Keratinocyte (primary cell): ENCODE measurements at regions not wholly inside any gene's neighbourhood (a gene's known extent, or its start where the extent isn't known, plus 50 kb on each side); places are given as distances from the start of the nearest gene placed in this dataset.

Experiments
- DNase-seq: peaks from one replicate; pipeline ENCODE4 v3.0.0-alpha.2; 2011; ENCODE audit warnings: low read depth, missing footprints, low spot score
- FAIRE-seq: peaks from 2 replicates; lab custom pipeline; 2011; peaks lifted over from hg19 to GRCh38; lab: Jason Lieb, UNC
- H2AFZ ChIP-seq: 2 replicates; pipeline ENCODE4 v1.6.0; 2012; ENCODE audit warnings: low read length, control low read depth, inconsistent platforms; ENCODE audit not compliant: control insufficient read depth
- H3K27ac ChIP-seq: 2 replicates; pipeline ENCODE4 v1.5.1; 2011; ENCODE audit warnings: low read length; ENCODE audit not compliant: control insufficient read depth, insufficient read depth
- H3K27me3 ChIP-seq: 3 replicates; pipeline ENCODE4 v1.6.0; 2011; ENCODE audit warnings: low read length; ENCODE audit not compliant: control insufficient read depth, insufficient read depth; ENCODE audit errors: extremely low read depth
- H3K36me3 ChIP-seq, 2 experiments: 2 replicates in 1 of 2; 3 replicates in 1 of 2; pipeline ENCODE4 v1.5.1; 2011; ENCODE audit warnings: low read length in 2 of 2, mild to moderate bottlenecking in 1 of 2; ENCODE audit not compliant: control insufficient read depth in 2 of 2, insufficient read depth in 2 of 2; ENCODE audit errors: extremely low read depth in 1 of 2
- H3K4me1 ChIP-seq: 3 replicates; pipeline ENCODE4 v1.5.1; 2011; ENCODE audit warnings: low read length; ENCODE audit not compliant: control insufficient read depth, insufficient read depth; ENCODE audit errors: extremely low read depth
- H3K4me2 ChIP-seq: 3 replicates; pipeline ENCODE4 v1.6.0; 2011; ENCODE audit warnings: low read depth, low read length; ENCODE audit not compliant: control insufficient read depth, insufficient read depth; ENCODE audit errors: extremely low read depth
- H3K4me3 ChIP-seq, 3 experiments: fragments of 200-600 bp in 1 of 3; sonication (generic) in 1 of 3; 2 replicates in 2 of 3; 3 replicates in 1 of 3; pipeline ENCODE4 v1.5.1; 2011 to 2016; ENCODE audit warnings: low read length in 3 of 3, mild to moderate bottlenecking in 3 of 3, control low read depth in 2 of 3, inconsistent platforms in 1 of 3, low read depth in 1 of 3, mixed read lengths in 1 of 3, mixed run types in 1 of 3, moderate library complexity in 1 of 3; ENCODE audit not compliant: control insufficient read depth in 2 of 3, insufficient read depth in 2 of 3; ENCODE audit errors: extremely low read depth in 1 of 3
- H3K79me2 ChIP-seq: 2 replicates; pipeline ENCODE4 v1.6.0; 2012; ENCODE audit warnings: low read length; ENCODE audit not compliant: control insufficient read depth, insufficient read depth
- H3K9ac ChIP-seq: 3 replicates; pipeline ENCODE4 v1.6.0; 2011; ENCODE audit warnings: low read length; ENCODE audit not compliant: control insufficient read depth, insufficient read depth; ENCODE audit errors: extremely low read depth
- H3K9me1 ChIP-seq: 3 replicates; pipeline ENCODE4 v1.6.0; 2011; ENCODE audit warnings: low read length; ENCODE audit not compliant: control insufficient read depth, insufficient read depth; ENCODE audit errors: extremely low read depth
- H3K9me3 ChIP-seq: 2 replicates; pipeline ENCODE4 v1.5.1; 2012; ENCODE audit warnings: low read depth, low read length; ENCODE audit not compliant: control insufficient read depth
- H4K20me1 ChIP-seq: 3 replicates; pipeline ENCODE4 v1.6.0; 2011; ENCODE audit warnings: low read length; ENCODE audit not compliant: control insufficient read depth, insufficient read depth; ENCODE audit errors: extremely low read depth
- CTCF ChIP-seq, 3 experiments: IDR thresholded peaks in 1 of 3; conservative IDR thresholded peaks in 1 of 3; optimal IDR thresholded peaks in 1 of 3; 2 replicates in 2 of 3; 3 replicates in 1 of 3; pipeline versions ENCODE3 to v1.5.1; 2011; ENCODE audit warnings: low read length in 3 of 3, mild to moderate bottlenecking in 3 of 3, moderate library complexity in 2 of 3, control low read depth in 1 of 3, inconsistent platforms in 1 of 3; ENCODE audit not compliant: insufficient read depth in 2 of 3; ENCODE audit errors: extremely low read depth in 1 of 3
- EZH2 ChIP-seq: IDR thresholded peaks from one replicate; pipeline ENCODE4 v1.6.1; 2012; ENCODE audit warnings: inconsistent platforms, mild to moderate bottlenecking, low read length, moderate library complexity
- dilution Hi-C: fragments of 300-500 bp; cut with MboI; formaldehyde crosslinking; loops from one replicate; pipeline ENCODE4 v1.7.0; 2020; ENCODE audit warnings: low sequenced_read_pairs; ENCODE audit not compliant: extremely low pct_ligation_motif_present

- no peaks in the 10 kb centered on the region for H3K4me1 ChIP-seq
- H3K9me3 ChIP-seq, result no peaks in the 10 kb centered on the region
- peaks cover 4% of the 10 kb centered on the region for H3K27me3 ChIP-seq
- TF ChIP-seq CTCF (optimal IDR thresholded peaks at IDR 0.05 in 1 of 3, IDR thresholded peaks at IDR 0.05 in 1 of 3, conservative IDR thresholded peaks at IDR 0.05 in 1 of 3; ENCODE audit: extremely low read depth in 1 of 3, insufficient read depth in 2 of 3, low read length in 3 of 3) (no peak), EZH2 (no peak)
- H3K36me3 ChIP-seq, result no peaks in the 10 kb centered on the region
- H3K9ac ChIP-seq, result no peak overlapping the region
- H3K27ac ChIP-seq, result no peak overlapping the region
- no peaks in the 10 kb centered on the region for H4K20me1 ChIP-seq
- DNase-seq (no peak), FAIRE-seq (no peak)
- no peaks in the 10 kb centered on the region for H3K9me1 ChIP-seq
- no peaks in the 10 kb centered on the region for H3K79me2 ChIP-seq
- dilution Hi-C loops, result no loop called here
- H3K4me2 ChIP-seq, result no peak overlapping the region
- H3K4me3 ChIP-seq, result no peak overlapping the region
- no peak overlapping the region for H2AFZ ChIP-seq
Measured at GRCh38 chrX:130981836-130982235, 76.3 kb upstream of the ARHGAP36 start.

- Histone ChIP-seq H3K4me1 (no peaks in the 10 kb centered on the region), H4K20me1 (no peaks in the 10 kb centered on the region), H3K4me3 (no peak overlapping the region), H3K4me2 (no peak overlapping the region), H3K9me1 (no peaks in the 10 kb centered on the region), H3K27me3 (peaks cover 4% of the 10 kb centered on the region), H3K27ac (no peak overlapping the region), H3K9me3 (no peaks in the 10 kb centered on the region), H3K36me3 (no peaks in the 10 kb centered on the region), H2AFZ (no peak overlapping the region), H3K9ac (no peak overlapping the region), H3K79me2 (no peaks in the 10 kb centered on the region)
- FAIRE-seq, result no peak
- dilution Hi-C loops, result no loop called here
- TF ChIP-seq EZH2, result no peak
- no peak for TF ChIP-seq CTCF (optimal IDR thresholded peaks at IDR 0.05 in 1 of 3, IDR thresholded peaks at IDR 0.05 in 1 of 3, conservative IDR thresholded peaks at IDR 0.05 in 1 of 3; ENCODE audit: extremely low read depth in 1 of 3, insufficient read depth in 2 of 3, low read length in 3 of 3)
- DNase-seq, result no peak
Measured at GRCh38 chrX:130984782-130985181, 73.4 kb upstream of the ARHGAP36 start.
